Gastrocnemius medialis (tissue), 4 donors: ENCODE measurements at regions not wholly inside any gene's neighbourhood (a gene's known extent, or its start where the extent isn't known, plus 50 kb on each side); places are given as distances from the start of the nearest gene placed in this dataset.

Source experiments
- POLR2A ChIP-seq, 2 donors: fragments of 450-650 bp; IDR thresholded peaks; one replicate each; pipeline ENCODE4 v1.6.1; 2017; ENCODE audit warnings: antibody characterized with exemption in 2 of 2, mild to moderate bottlenecking in 2 of 2, moderate library complexity in 2 of 2
- TF ChIP-seq, protein P1 (sequence below), 5 experiments: fragments of 450-650 bp in 3 of 5; fragments of 200-600 bp in 2 of 5; sonication (generic) in 2 of 5; IDR thresholded peaks in 4 of 5; conservative IDR thresholded peaks in 1 of 5; 1 replicate in 4 of 5; 2 replicates in 1 of 5; pipeline ENCODE4 v1.5.1; 2016 to 2019; ENCODE audit warnings: antibody characterized with exemption in 5 of 5, mild to moderate bottlenecking in 3 of 5, moderate library complexity in 3 of 5

DNA sequence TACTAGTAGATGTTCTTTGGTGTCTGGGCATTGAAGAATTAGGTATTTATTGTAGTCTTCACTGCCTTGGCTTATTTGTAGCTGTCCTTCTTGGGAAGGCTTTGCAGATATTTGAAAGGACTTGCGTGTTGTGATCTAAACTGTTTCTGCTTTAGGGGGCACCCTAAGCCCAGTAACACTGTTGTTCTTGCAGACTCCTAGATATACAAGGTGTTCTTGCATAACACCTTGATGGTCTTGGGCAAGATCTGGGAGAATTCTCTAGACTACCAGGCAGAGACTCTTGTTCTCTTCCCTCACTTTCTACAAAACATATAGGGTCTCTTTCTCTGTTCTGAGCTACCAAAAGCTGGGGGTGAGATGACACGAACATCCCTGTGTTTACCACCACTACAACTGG, 179.1 kb downstream of the FAM170A start:
- TF ChIP-seq, protein P1, sequence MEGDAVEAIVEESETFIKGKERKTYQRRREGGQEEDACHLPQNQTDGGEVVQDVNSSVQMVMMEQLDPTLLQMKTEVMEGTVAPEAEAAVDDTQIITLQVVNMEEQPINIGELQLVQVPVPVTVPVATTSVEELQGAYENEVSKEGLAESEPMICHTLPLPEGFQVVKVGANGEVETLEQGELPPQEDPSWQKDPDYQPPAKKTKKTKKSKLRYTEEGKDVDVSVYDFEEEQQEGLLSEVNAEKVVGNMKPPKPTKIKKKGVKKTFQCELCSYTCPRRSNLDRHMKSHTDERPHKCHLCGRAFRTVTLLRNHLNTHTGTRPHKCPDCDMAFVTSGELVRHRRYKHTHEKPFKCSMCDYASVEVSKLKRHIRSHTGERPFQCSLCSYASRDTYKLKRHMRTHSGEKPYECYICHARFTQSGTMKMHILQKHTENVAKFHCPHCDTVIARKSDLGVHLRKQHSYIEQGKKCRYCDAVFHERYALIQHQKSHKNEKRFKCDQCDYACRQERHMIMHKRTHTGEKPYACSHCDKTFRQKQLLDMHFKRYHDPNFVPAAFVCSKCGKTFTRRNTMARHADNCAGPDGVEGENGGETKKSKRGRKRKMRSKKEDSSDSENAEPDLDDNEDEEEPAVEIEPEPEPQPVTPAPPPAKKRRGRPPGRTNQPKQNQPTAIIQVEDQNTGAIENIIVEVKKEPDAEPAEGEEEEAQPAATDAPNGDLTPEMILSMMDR (IDR thresholded peaks at IDR 0.05 in 4 of 5, conservative IDR thresholded peaks at IDR 0.05 in 1 of 5) = no peak
- TF ChIP-seq POLR2A (IDR thresholded peaks at IDR 0.05) = no peak
